ENCODE measurements at regions not wholly inside any gene's neighbourhood (a gene's known extent, or its start where the extent isn't known, plus 50 kb on each side); places are given as distances from the start of the nearest gene placed in this dataset.

- TF ChIP-seq POLR2G (IDR thresholded peaks at IDR 0.05; ENCODE audit: low read depth, low read length) (peak; percentile 47; the same call in 1 of the 2 replicates), DNMT3B (CRISPR knock-in tag; conservative IDR thresholded peaks at IDR 0.05) (0 out of 2 replicates have a peak, but pooled peaks have one; percentile 68), ZNF709 (CRISPR knock-in tag; IDR thresholded peaks at IDR 0.05) (peak; percentile 70), JDP2 (CRISPR knock-in tag; IDR thresholded peaks at IDR 0.05; ENCODE audit: borderline replicate concordance) (no peak), ZNF121 (CRISPR knock-in tag; IDR thresholded peaks at IDR 0.05) (0 out of 2 replicates have a peak, but pooled peaks have one; percentile 14), ZC3H13 (CRISPR knock-in tag; IDR thresholded peaks at IDR 0.05) (peak; percentile 34; the same call in 1 of the 2 replicates), TAF1 (CRISPR knock-in tag; IDR thresholded peaks at IDR 0.05) (no peak), KMT2A (CRISPR knock-in tag; IDR thresholded peaks at IDR 0.05) (0 out of 2 replicates have a peak, but pooled peaks have one; percentile 30), ZNF326 (CRISPR knock-in tag; IDR thresholded peaks at IDR 0.05; ENCODE audit: borderline replicate concordance) (no peak), KDM5A (IDR thresholded peaks at IDR 0.05; ENCODE audit: borderline replicate concordance, low read length) (peak; percentile 28; the same call in 1 of the 2 replicates), ZBED4 (CRISPR knock-in tag; IDR thresholded peaks at IDR 0.05; ENCODE audit: borderline replicate concordance) (peak; percentile 62; the same call in 1 of the 2 replicates), SP2 (CRISPR knock-in tag; IDR thresholded peaks at IDR 0.05) (peak; percentile 16; the same call in 1 of the 2 replicates), ZNF562 (CRISPR knock-in tag; IDR thresholded peaks at IDR 0.05; ENCODE audit: borderline replicate concordance) (0 out of 2 replicates have a peak, but pooled peaks have one; percentile 70), ZNF367 (CRISPR knock-in tag; IDR thresholded peaks at IDR 0.05; ENCODE audit: borderline replicate concordance) (no peak), MTF2 (CRISPR knock-in tag; IDR thresholded peaks at IDR 0.05; ENCODE audit: borderline replicate concordance) (no peak; the same call in 1 of the 2 replicates), ZNF619 (CRISPR knock-in tag; IDR thresholded peaks at IDR 0.05) (0 out of 2 replicates have a peak, but pooled peaks have one; percentile 8), ZNF546 (CRISPR knock-in tag; conservative IDR thresholded peaks at IDR 0.05) (peak; percentile 32; the same call in 1 of the 2 replicates), U2AF1 (optimal IDR thresholded peaks at IDR 0.05; ENCODE audit: low read depth, low read length) (peak; percentile 48), ZIK1 (CRISPR knock-in tag; IDR thresholded peaks at IDR 0.05; ENCODE audit: borderline replicate concordance, low read depth) (0 out of 2 replicates have a peak, but pooled peaks have one; percentile 8), PHB2 (IDR thresholded peaks at IDR 0.05; ENCODE audit: partially characterized antibody) (no peak), RCOR2 (CRISPR knock-in tag; IDR thresholded peaks at IDR 0.05) (no peak), RARA (CRISPR knock-in tag; IDR thresholded peaks at IDR 0.05) (0 out of 2 replicates have a peak, but pooled peaks have one; percentile 10), ZNF513 (CRISPR knock-in tag; conservative IDR thresholded peaks at IDR 0.05) (0 out of 2 replicates have a peak, but pooled peaks have one; percentile 55), CCDC6 (CRISPR knock-in tag; IDR thresholded peaks at IDR 0.05) (peak; percentile 92), ZNF446 (CRISPR knock-in tag; IDR thresholded peaks at IDR 0.05) (peak; percentile 96), PPARG (CRISPR knock-in tag; conservative IDR thresholded peaks at IDR 0.05) (peak; percentile 11; the same call in 1 of the 2 replicates)
Observed at GRCh38 chr6:138692058-138692977, 81.3 kb upstream of the CCDC28A start (continued).
